GM23338 (cell line): ENCODE measurements at regions not wholly inside any gene's neighbourhood (a gene's known extent, or its start where the extent isn't known, plus 50 kb on each side); places are given as distances from the start of the nearest gene placed in this dataset.

ENCODE experiments used
- ATAC-seq: fragments of 200-7000 bp; cut with Tn5 transposase; 3 replicates; pipeline ENCODE4 v1.9.1; 2020
- DNase-seq: peaks from one replicate; pipeline ENCODE4 v3.0.0-alpha.2; 2015; ENCODE audit warnings: low spot score
- H2AFZ ChIP-seq: fragments of 200-600 bp; sonication (generic); 2 replicates; pipeline ENCODE4 v1.8.0; 2016; ENCODE audit warnings: antibody characterized with exemption, mild to moderate bottlenecking, moderate library complexity
- H3F3A ChIP-seq: fragments of 200-600 bp; sonication (generic); replicated peaks from 2 replicates; pipeline ENCODE4 v1.8.0; 2017; ENCODE audit warnings: antibody characterized with exemption, mixed run types, low read depth
- H3K27ac ChIP-seq: fragments of 200-600 bp; sonication (generic); 2 replicates; pipeline ENCODE4 v1.6.1; 2016; ENCODE audit warnings: low read depth
- H3K27me3 ChIP-seq: fragments of 200-600 bp; sonication (generic); 2 replicates; pipeline ENCODE4 v1.8.0; 2016; ENCODE audit warnings: mild to moderate bottlenecking, mixed run types, moderate library complexity; ENCODE audit not compliant: insufficient read depth
- H3K36me3 ChIP-seq: fragments of 200-600 bp; sonication (generic); 2 replicates; pipeline ENCODE4 v1.8.0; 2016; ENCODE audit warnings: mild to moderate bottlenecking; ENCODE audit not compliant: insufficient read depth
- H3K4me1 ChIP-seq: fragments of 200-600 bp; sonication (generic); 2 replicates; pipeline ENCODE4 v1.8.0; 2016; ENCODE audit warnings: mild to moderate bottlenecking, moderate library complexity; ENCODE audit not compliant: insufficient read depth
- H3K4me2 ChIP-seq: fragments of 200-600 bp; sonication (generic); 2 replicates; pipeline ENCODE4 v1.7.1; 2017; ENCODE audit warnings: mixed run types
- H3K4me3 ChIP-seq: fragments of 200-600 bp; sonication (generic); 2 replicates; pipeline ENCODE4 v1.6.1; 2016; ENCODE audit warnings: mixed run types
- H3K79me2 ChIP-seq: fragments of 200-600 bp; sonication (generic); replicated peaks from 2 replicates; pipeline ENCODE4 v1.8.0; 2017; ENCODE audit warnings: mild to moderate bottlenecking; ENCODE audit not compliant: insufficient read depth
- H3K9me2 ChIP-seq: fragments of 200-600 bp; sonication (generic); 2 replicates; pipeline ENCODE4 v1.8.0; 2017; ENCODE audit not compliant: insufficient read depth
- H4K20me1 ChIP-seq: fragments of 200-600 bp; sonication (generic); replicated peaks from 2 replicates; pipeline ENCODE4 v1.8.0; 2017; ENCODE audit warnings: mild to moderate bottlenecking; ENCODE audit not compliant: insufficient read depth
- H3K27ac Mint-ChIP-seq: 2 replicates; pipeline ENCODE4 v1.8.0; 2020; ENCODE audit warnings: inconsistent platforms, mild to moderate bottlenecking, moderate library complexity, mixed read lengths
- H3K27me3 Mint-ChIP-seq: 3 replicates; pipeline ENCODE4 v1.8.0; 2022; ENCODE audit warnings: low read depth, mild to moderate bottlenecking, moderate library complexity, mixed read lengths, inconsistent platforms; ENCODE audit not compliant: insufficient read depth, poor library complexity
- H3K36me3 Mint-ChIP-seq: 3 replicates; pipeline ENCODE4 v1.8.0; 2021; ENCODE audit warnings: low read depth, mild to moderate bottlenecking, inconsistent platforms, moderate library complexity, mixed read lengths
- H3K4me1 Mint-ChIP-seq: 3 replicates; pipeline ENCODE4 v1.8.0; 2020; ENCODE audit warnings: mild to moderate bottlenecking, inconsistent platforms, mixed read lengths
- H3K4me3 Mint-ChIP-seq: 3 replicates; pipeline ENCODE4 v1.8.0; 2021; ENCODE audit warnings: moderate library complexity, mild to moderate bottlenecking, inconsistent platforms, mixed read lengths
- H3K9me3 Mint-ChIP-seq: 3 replicates; pipeline ENCODE4 v1.8.0; 2020; ENCODE audit warnings: moderate library complexity, mild to moderate bottlenecking, inconsistent platforms, mixed read lengths
- CREB1 ChIP-seq: fragments of 250-450 bp; sonication (Bioruptor Pico); IDR thresholded peaks from 2 replicates; pipeline ENCODE4 v1.5.0; 2020; ENCODE audit warnings: low read depth, mild to moderate bottlenecking, moderate library complexity
- CTCF ChIP-seq, 2 experiments: fragments of 200-600 bp in 1 of 2; sonication (generic) in 1 of 2; conservative IDR thresholded peaks; 2 replicates each; pipeline versions ENCODE4 v1.5.1 to v1.6.1; 2016 to 2017; ENCODE audit warnings: antibody characterized with exemption in 2 of 2, low read depth in 2 of 2, mild to moderate bottlenecking in 2 of 2, moderate library complexity in 1 of 2
- ETS1 ChIP-seq: IDR thresholded peaks from 2 replicates; pipeline ENCODE4 v1.6.1; 2016; ENCODE audit warnings: antibody characterized with exemption
- EZH2 ChIP-seq: fragments of 200-600 bp; sonication (generic); IDR thresholded peaks from one replicate; pipeline ENCODE4 v1.8.0; 2017; ENCODE audit warnings: antibody characterized with exemption, mild to moderate bottlenecking, low read depth; ENCODE audit not compliant: unreplicated experiment
- EZH2phosphoT487 ChIP-seq: fragments of 200-600 bp; sonication (generic); IDR thresholded peaks from one replicate; pipeline ENCODE4 v1.8.1; 2018; ENCODE audit warnings: antibody characterized with exemption; ENCODE audit not compliant: unreplicated experiment
- JUNB ChIP-seq: IDR thresholded peaks from one replicate; pipeline ENCODE4 v1.6.1; 2016; ENCODE audit warnings: antibody characterized with exemption; ENCODE audit not compliant: unreplicated experiment
- NANOG ChIP-seq: IDR thresholded peaks from 2 replicates; pipeline ENCODE4 v1.6.1; 2016; ENCODE audit warnings: antibody characterized with exemption, borderline replicate concordance
- POLR2AphosphoS5 ChIP-seq: IDR thresholded peaks from 2 replicates; pipeline ENCODE4 v1.6.1; 2016; ENCODE audit warnings: antibody characterized with exemption, low read depth
- STAT1 ChIP-seq: IDR thresholded peaks from one replicate; pipeline ENCODE4 v1.6.1; 2016; ENCODE audit warnings: antibody characterized with exemption; ENCODE audit not compliant: unreplicated experiment
- ZNF114 ChIP-seq: fragments of 250-450 bp; sonication (Bioruptor Pico); IDR thresholded peaks from 2 replicates; pipeline ENCODE4 v1.5.0; 2020; ENCODE audit warnings: mild to moderate bottlenecking, moderate library complexity
- ZNF331 ChIP-seq: fragments of 250-450 bp; sonication (Bioruptor Pico); IDR thresholded peaks from 2 replicates; pipeline ENCODE4 v1.5.0; 2020; ENCODE audit warnings: low read depth, mild to moderate bottlenecking, moderate library complexity
- ZNF462 ChIP-seq: fragments of 250-450 bp; sonication (Bioruptor Pico); IDR thresholded peaks from 2 replicates; pipeline ENCODE4 v1.5.0; 2020; ENCODE audit warnings: mild to moderate bottlenecking, moderate library complexity
- TF ChIP-seq, protein P1 (sequence below): IDR thresholded peaks from one replicate; pipeline ENCODE4 v1.6.1; 2018; ENCODE audit warnings: antibody characterized with exemption; ENCODE audit not compliant: unreplicated experiment

GRCh38 chr11:134679592-134679991 is 267.6 kb upstream of the B3GAT1 start:
- H3K36me3 Mint-ChIP-seq = no peaks in the 10 kb centered on the region
- TF ChIP-seq EZH2 (no peak), JUNB (no peak), EZH2phosphoT487 (no peak), POLR2AphosphoS5 (no peak), ETS1 (no peak), CREB1 (CRISPR knock-in tag) (no peak), STAT1 (no peak), ZNF462 (CRISPR knock-in tag) (no peak), CTCF (conservative IDR thresholded peaks at IDR 0.05; ENCODE audit: low read depth in 2 of 2) (no peak), ZNF331 (CRISPR knock-in tag) (no peak), ZNF114 (CRISPR knock-in tag) (no peak), NANOG (no peak)
- TF ChIP-seq, protein P1, sequence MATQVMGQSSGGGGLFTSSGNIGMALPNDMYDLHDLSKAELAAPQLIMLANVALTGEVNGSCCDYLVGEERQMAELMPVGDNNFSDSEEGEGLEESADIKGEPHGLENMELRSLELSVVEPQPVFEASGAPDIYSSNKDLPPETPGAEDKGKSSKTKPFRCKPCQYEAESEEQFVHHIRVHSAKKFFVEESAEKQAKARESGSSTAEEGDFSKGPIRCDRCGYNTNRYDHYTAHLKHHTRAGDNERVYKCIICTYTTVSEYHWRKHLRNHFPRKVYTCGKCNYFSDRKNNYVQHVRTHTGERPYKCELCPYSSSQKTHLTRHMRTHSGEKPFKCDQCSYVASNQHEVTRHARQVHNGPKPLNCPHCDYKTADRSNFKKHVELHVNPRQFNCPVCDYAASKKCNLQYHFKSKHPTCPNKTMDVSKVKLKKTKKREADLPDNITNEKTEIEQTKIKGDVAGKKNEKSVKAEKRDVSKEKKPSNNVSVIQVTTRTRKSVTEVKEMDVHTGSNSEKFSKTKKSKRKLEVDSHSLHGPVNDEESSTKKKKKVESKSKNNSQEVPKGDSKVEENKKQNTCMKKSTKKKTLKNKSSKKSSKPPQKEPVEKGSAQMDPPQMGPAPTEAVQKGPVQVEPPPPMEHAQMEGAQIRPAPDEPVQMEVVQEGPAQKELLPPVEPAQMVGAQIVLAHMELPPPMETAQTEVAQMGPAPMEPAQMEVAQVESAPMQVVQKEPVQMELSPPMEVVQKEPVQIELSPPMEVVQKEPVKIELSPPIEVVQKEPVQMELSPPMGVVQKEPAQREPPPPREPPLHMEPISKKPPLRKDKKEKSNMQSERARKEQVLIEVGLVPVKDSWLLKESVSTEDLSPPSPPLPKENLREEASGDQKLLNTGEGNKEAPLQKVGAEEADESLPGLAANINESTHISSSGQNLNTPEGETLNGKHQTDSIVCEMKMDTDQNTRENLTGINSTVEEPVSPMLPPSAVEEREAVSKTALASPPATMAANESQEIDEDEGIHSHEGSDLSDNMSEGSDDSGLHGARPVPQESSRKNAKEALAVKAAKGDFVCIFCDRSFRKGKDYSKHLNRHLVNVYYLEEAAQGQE = no peak

More at GRCh38 chr11:134679592-134679991, 267.6 kb upstream of the B3GAT1 start:
- H3K4me3 ChIP-seq = no peak overlapping the region
- no peaks in the 10 kb centered on the region for H3K9me2 ChIP-seq
- Mint-ChIP-seq H3K4me1 (no peaks in the 10 kb centered on the region), H3K9me3 (no peaks in the 10 kb centered on the region), H3K27me3 (peaks cover 4% of the 10 kb centered on the region), H3K4me3 (no peak overlapping the region), H3K27ac (no peak overlapping the region)
- no peak overlapping the region for H3K27ac ChIP-seq
- H3K4me2 ChIP-seq = no peak overlapping the region
- no peaks in the 10 kb centered on the region for H3F3A ChIP-seq
- no peak for DNase-seq
- no peaks in the 10 kb centered on the region for H3K27me3 ChIP-seq
- no peaks in the 10 kb centered on the region for H3K4me1 ChIP-seq
- H3K79me2 ChIP-seq = no peaks in the 10 kb centered on the region
- ATAC-seq = no peak
- no peaks in the 10 kb centered on the region for H3K36me3 ChIP-seq
- H4K20me1 ChIP-seq = no peaks in the 10 kb centered on the region
- H2AFZ ChIP-seq = no peak overlapping the region
